GM23338 (cell line): ENCODE measurements at regions not wholly inside any gene's neighbourhood (a gene's known extent, or its start where the extent isn't known, plus 50 kb on each side); places are given as distances from the start of the nearest gene placed in this dataset.

Experiments used
- ATAC-seq: fragments of 200-7000 bp; cut with Tn5 transposase; 3 replicates; pipeline ENCODE4 v1.9.1; 2020
- DNase-seq: peaks from one replicate; pipeline ENCODE4 v3.0.0-alpha.2; 2015; ENCODE audit warnings: low spot score
- H2AFZ ChIP-seq: fragments of 200-600 bp; sonication (generic); 2 replicates; pipeline ENCODE4 v1.8.0; 2016; ENCODE audit warnings: antibody characterized with exemption, mild to moderate bottlenecking, moderate library complexity
- H3F3A ChIP-seq: fragments of 200-600 bp; sonication (generic); replicated peaks from 2 replicates; pipeline ENCODE4 v1.8.0; 2017; ENCODE audit warnings: antibody characterized with exemption, mixed run types, low read depth
- H3K27ac ChIP-seq: fragments of 200-600 bp; sonication (generic); 2 replicates; pipeline ENCODE4 v1.6.1; 2016; ENCODE audit warnings: low read depth
- H3K27me3 ChIP-seq: fragments of 200-600 bp; sonication (generic); 2 replicates; pipeline ENCODE4 v1.8.0; 2016; ENCODE audit warnings: mild to moderate bottlenecking, mixed run types, moderate library complexity; ENCODE audit not compliant: insufficient read depth
- H3K36me3 ChIP-seq: fragments of 200-600 bp; sonication (generic); 2 replicates; pipeline ENCODE4 v1.8.0; 2016; ENCODE audit warnings: mild to moderate bottlenecking; ENCODE audit not compliant: insufficient read depth
- H3K4me1 ChIP-seq: fragments of 200-600 bp; sonication (generic); 2 replicates; pipeline ENCODE4 v1.8.0; 2016; ENCODE audit warnings: mild to moderate bottlenecking, moderate library complexity; ENCODE audit not compliant: insufficient read depth
- H3K4me2 ChIP-seq: fragments of 200-600 bp; sonication (generic); 2 replicates; pipeline ENCODE4 v1.7.1; 2017; ENCODE audit warnings: mixed run types
- H3K4me3 ChIP-seq: fragments of 200-600 bp; sonication (generic); 2 replicates; pipeline ENCODE4 v1.6.1; 2016; ENCODE audit warnings: mixed run types
- H3K79me2 ChIP-seq: fragments of 200-600 bp; sonication (generic); replicated peaks from 2 replicates; pipeline ENCODE4 v1.8.0; 2017; ENCODE audit warnings: mild to moderate bottlenecking; ENCODE audit not compliant: insufficient read depth
- H3K9me2 ChIP-seq: fragments of 200-600 bp; sonication (generic); 2 replicates; pipeline ENCODE4 v1.8.0; 2017; ENCODE audit not compliant: insufficient read depth
- H4K20me1 ChIP-seq: fragments of 200-600 bp; sonication (generic); replicated peaks from 2 replicates; pipeline ENCODE4 v1.8.0; 2017; ENCODE audit warnings: mild to moderate bottlenecking; ENCODE audit not compliant: insufficient read depth
- H3K27ac Mint-ChIP-seq: 2 replicates; pipeline ENCODE4 v1.8.0; 2020; ENCODE audit warnings: inconsistent platforms, mild to moderate bottlenecking, moderate library complexity, mixed read lengths
- H3K27me3 Mint-ChIP-seq: 3 replicates; pipeline ENCODE4 v1.8.0; 2022; ENCODE audit warnings: low read depth, mild to moderate bottlenecking, moderate library complexity, mixed read lengths, inconsistent platforms; ENCODE audit not compliant: insufficient read depth, poor library complexity
- H3K36me3 Mint-ChIP-seq: 3 replicates; pipeline ENCODE4 v1.8.0; 2021; ENCODE audit warnings: low read depth, mild to moderate bottlenecking, inconsistent platforms, moderate library complexity, mixed read lengths
- H3K4me1 Mint-ChIP-seq: 3 replicates; pipeline ENCODE4 v1.8.0; 2020; ENCODE audit warnings: mild to moderate bottlenecking, inconsistent platforms, mixed read lengths
- H3K4me3 Mint-ChIP-seq: 3 replicates; pipeline ENCODE4 v1.8.0; 2021; ENCODE audit warnings: moderate library complexity, mild to moderate bottlenecking, inconsistent platforms, mixed read lengths
- H3K9me3 Mint-ChIP-seq: 3 replicates; pipeline ENCODE4 v1.8.0; 2020; ENCODE audit warnings: moderate library complexity, mild to moderate bottlenecking, inconsistent platforms, mixed read lengths
- EZH2phosphoT487 ChIP-seq: fragments of 200-600 bp; sonication (generic); IDR thresholded peaks from one replicate; pipeline ENCODE4 v1.8.1; 2018; ENCODE audit warnings: antibody characterized with exemption; ENCODE audit not compliant: unreplicated experiment
- JUNB ChIP-seq: IDR thresholded peaks from one replicate; pipeline ENCODE4 v1.6.1; 2016; ENCODE audit warnings: antibody characterized with exemption; ENCODE audit not compliant: unreplicated experiment
- STAT1 ChIP-seq: IDR thresholded peaks from one replicate; pipeline ENCODE4 v1.6.1; 2016; ENCODE audit warnings: antibody characterized with exemption; ENCODE audit not compliant: unreplicated experiment
- TF ChIP-seq, protein P1 (sequence below): IDR thresholded peaks from 2 replicates; pipeline ENCODE4 v1.6.1; 2016; ENCODE audit warnings: antibody characterized with exemption
- TF ChIP-seq, protein P2 (sequence below): fragments of 250-450 bp; sonication (Bioruptor Pico); IDR thresholded peaks from 2 replicates; pipeline ENCODE4 v1.5.0; 2020; ENCODE audit warnings: mild to moderate bottlenecking, moderate library complexity
- TF ChIP-seq, protein P3 (sequence below), 2 experiments: fragments of 200-600 bp in 1 of 2; sonication (generic) in 1 of 2; conservative IDR thresholded peaks; 2 replicates each; pipeline versions ENCODE4 v1.5.1 to v1.6.1; 2016 to 2017; ENCODE audit warnings: antibody characterized with exemption in 2 of 2, low read depth in 2 of 2, mild to moderate bottlenecking in 2 of 2, moderate library complexity in 1 of 2

DNA sequence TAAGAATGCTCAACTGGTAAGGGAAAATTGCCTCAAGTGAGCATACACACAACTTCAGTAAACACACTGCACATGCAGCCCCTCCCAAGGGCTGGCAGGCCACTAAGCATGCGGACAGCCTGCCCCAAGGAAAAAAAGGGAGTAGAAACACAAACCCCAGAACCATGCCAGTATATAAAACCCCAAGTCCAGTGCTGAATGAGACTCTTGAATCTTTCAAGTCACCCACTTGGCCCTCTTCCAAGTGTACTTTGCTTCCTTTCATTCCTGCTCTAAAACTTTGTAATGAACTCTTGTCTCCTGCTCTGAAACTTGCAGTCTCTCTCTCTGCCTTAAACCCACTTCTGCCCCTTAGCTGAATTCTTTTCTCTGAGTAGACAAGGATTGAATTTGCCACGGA, 736.4 kb downstream of the RNF144A start:
- ATAC-seq (no peak), DNase-seq (no peak)
- peaks cover 4% of the 10 kb centered on the region for H3K27me3 Mint-ChIP-seq
- no peaks in the 10 kb centered on the region for H3F3A ChIP-seq
- H3K27ac Mint-ChIP-seq, result no peak overlapping the region
- H3K4me3 ChIP-seq, result no peak overlapping the region
- no peaks in the 10 kb centered on the region for H3K4me1 ChIP-seq
- H3K9me3 Mint-ChIP-seq, result peaks cover 30% of the 10 kb centered on the region
- no peaks in the 10 kb centered on the region for H3K79me2 ChIP-seq
- H3K9me2 ChIP-seq, result peaks cover 3% of the 10 kb centered on the region
- TF ChIP-seq, protein P1, sequence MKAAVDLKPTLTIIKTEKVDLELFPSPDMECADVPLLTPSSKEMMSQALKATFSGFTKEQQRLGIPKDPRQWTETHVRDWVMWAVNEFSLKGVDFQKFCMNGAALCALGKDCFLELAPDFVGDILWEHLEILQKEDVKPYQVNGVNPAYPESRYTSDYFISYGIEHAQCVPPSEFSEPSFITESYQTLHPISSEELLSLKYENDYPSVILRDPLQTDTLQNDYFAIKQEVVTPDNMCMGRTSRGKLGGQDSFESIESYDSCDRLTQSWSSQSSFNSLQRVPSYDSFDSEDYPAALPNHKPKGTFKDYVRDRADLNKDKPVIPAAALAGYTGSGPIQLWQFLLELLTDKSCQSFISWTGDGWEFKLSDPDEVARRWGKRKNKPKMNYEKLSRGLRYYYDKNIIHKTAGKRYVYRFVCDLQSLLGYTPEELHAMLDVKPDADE, result no peak
- TF ChIP-seq STAT1 (no peak), EZH2phosphoT487 (no peak), JUNB (no peak)
- TF ChIP-seq, protein P2, sequence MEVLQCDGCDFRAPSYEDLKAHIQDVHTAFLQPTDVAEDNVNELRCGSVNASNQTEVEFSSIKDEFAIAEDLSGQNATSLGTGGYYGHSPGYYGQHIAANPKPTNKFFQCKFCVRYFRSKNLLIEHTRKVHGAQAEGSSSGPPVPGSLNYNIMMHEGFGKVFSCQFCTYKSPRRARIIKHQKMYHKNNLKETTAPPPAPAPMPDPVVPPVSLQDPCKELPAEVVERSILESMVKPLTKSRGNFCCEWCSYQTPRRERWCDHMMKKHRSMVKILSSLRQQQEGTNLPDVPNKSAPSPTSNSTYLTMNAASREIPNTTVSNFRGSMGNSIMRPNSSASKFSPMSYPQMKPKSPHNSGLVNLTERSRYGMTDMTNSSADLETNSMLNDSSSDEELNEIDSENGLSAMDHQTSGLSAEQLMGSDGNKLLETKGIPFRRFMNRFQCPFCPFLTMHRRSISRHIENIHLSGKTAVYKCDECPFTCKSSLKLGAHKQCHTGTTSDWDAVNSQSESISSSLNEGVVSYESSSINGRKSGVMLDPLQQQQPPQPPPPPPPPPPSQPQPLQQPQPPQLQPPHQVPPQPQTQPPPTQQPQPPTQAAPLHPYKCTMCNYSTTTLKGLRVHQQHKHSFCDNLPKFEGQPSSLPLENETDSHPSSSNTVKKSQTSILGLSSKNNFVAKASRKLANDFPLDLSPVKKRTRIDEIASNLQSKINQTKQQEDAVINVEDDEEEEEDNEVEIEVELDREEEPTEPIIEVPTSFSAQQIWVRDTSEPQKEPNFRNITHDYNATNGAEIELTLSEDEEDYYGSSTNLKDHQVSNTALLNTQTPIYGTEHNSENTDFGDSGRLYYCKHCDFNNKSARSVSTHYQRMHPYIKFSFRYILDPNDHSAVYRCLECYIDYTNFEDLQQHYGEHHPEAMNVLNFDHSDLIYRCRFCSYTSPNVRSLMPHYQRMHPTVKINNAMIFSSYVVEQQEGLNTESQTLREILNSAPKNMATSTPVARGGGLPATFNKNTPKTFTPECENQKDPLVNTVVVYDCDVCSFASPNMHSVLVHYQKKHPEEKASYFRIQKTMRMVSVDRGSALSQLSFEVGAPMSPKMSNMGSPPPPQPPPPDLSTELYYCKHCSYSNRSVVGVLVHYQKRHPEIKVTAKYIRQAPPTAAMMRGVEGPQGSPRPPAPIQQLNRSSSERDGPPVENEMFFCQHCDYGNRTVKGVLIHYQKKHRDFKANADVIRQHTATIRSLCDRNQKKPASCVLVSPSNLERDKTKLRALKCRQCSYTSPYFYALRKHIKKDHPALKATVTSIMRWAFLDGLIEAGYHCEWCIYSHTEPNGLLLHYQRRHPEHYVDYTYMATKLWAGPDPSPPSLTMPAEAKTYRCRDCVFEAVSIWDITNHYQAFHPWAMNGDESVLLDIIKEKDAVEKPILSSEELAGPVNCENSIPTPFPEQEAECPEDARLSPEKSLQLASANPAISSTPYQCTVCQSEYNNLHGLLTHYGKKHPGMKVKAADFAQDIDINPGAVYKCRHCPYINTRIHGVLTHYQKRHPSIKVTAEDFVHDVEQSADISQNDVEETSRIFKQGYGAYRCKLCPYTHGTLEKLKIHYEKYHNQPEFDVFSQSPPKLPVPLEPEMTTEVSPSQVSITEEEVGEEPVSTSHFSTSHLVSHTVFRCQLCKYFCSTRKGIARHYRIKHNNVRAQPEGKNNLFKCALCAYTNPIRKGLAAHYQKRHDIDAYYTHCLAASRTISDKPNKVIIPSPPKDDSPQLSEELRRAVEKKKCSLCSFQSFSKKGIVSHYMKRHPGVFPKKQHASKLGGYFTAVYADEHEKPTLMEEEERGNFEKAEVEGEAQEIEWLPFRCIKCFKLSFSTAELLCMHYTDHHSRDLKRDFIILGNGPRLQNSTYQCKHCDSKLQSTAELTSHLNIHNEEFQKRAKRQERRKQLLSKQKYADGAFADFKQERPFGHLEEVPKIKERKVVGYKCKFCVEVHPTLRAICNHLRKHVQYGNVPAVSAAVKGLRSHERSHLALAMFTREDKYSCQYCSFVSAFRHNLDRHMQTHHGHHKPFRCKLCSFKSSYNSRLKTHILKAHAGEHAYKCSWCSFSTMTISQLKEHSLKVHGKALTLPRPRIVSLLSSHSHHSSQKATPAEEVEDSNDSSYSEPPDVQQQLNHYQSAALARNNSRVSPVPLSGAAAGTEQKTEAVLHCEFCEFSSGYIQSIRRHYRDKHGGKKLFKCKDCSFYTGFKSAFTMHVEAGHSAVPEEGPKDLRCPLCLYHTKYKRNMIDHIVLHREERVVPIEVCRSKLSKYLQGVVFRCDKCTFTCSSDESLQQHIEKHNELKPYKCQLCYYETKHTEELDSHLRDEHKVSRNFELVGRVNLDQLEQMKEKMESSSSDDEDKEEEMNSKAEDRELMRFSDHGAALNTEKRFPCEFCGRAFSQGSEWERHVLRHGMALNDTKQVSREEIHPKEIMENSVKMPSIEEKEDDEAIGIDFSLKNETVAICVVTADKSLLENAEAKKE (CRISPR knock-in tag), result no peak
- TF ChIP-seq, protein P3, sequence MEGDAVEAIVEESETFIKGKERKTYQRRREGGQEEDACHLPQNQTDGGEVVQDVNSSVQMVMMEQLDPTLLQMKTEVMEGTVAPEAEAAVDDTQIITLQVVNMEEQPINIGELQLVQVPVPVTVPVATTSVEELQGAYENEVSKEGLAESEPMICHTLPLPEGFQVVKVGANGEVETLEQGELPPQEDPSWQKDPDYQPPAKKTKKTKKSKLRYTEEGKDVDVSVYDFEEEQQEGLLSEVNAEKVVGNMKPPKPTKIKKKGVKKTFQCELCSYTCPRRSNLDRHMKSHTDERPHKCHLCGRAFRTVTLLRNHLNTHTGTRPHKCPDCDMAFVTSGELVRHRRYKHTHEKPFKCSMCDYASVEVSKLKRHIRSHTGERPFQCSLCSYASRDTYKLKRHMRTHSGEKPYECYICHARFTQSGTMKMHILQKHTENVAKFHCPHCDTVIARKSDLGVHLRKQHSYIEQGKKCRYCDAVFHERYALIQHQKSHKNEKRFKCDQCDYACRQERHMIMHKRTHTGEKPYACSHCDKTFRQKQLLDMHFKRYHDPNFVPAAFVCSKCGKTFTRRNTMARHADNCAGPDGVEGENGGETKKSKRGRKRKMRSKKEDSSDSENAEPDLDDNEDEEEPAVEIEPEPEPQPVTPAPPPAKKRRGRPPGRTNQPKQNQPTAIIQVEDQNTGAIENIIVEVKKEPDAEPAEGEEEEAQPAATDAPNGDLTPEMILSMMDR (conservative IDR thresholded peaks at IDR 0.05; ENCODE audit: low read depth in 2 of 2), result no peak
- H3K4me1 Mint-ChIP-seq, result peaks cover 10% of the 10 kb centered on the region; the same call in 2 of the 3 replicates
- peaks cover 11% of the 10 kb centered on the region; the same call in 1 of the 2 replicates for H3K36me3 ChIP-seq
- H3K27ac ChIP-seq, result no peak overlapping the region
- H4K20me1 ChIP-seq, result no peaks in the 10 kb centered on the region
- no peak overlapping the region for H3K4me3 Mint-ChIP-seq
- H2AFZ ChIP-seq, result no peak overlapping the region
- no peak overlapping the region for H3K4me2 ChIP-seq
- peaks cover 29% of the 10 kb centered on the region for H3K36me3 Mint-ChIP-seq
- H3K27me3 ChIP-seq, result no peaks in the 10 kb centered on the region
